Mesothelial cell of epicardium (in vitro differentiated cells): ENCODE measurements at regions not wholly inside any gene's neighbourhood (a gene's known extent, or its start where the extent isn't known, plus 50 kb on each side); places are given as distances from the start of the nearest gene placed in this dataset.
"Not testable (repeated sequence)": the region's sequence is repeated elsewhere in the genome, so short reads cannot be mapped to it uniquely, and the experiment has no call there.

ENCODE experiments used
- DNase-seq, 2 experiments: peaks; one replicate each; pipeline ENCODE4 v3.0.0; 2021; ENCODE audit warnings: low spot score in 2 of 2; ENCODE audit not compliant: unreplicated experiment in 2 of 2
- H3K27ac Mint-ChIP-seq: 2 replicates; pipeline ENCODE4 v1.8.0; 2021; ENCODE audit warnings: mixed read lengths
- H3K27me3 Mint-ChIP-seq: 2 replicates; pipeline ENCODE4 v1.8.0; 2021; ENCODE audit warnings: low read depth, mixed read lengths
- H3K36me3 Mint-ChIP-seq: 2 replicates; pipeline ENCODE4 v1.8.0; 2021; ENCODE audit warnings: mixed read lengths
- H3K4me1 Mint-ChIP-seq: 2 replicates; pipeline ENCODE4 v1.8.0; 2021; ENCODE audit warnings: mixed read lengths
- H3K4me3 Mint-ChIP-seq: 2 replicates; pipeline ENCODE4 v1.8.0; 2021; ENCODE audit warnings: mild to moderate bottlenecking, moderate library complexity, mixed read lengths
- H3K9me3 Mint-ChIP-seq: 2 replicates; pipeline ENCODE4 v1.8.0; 2021; ENCODE audit warnings: mixed read lengths
- CTCF ChIP-seq: fragments of 200-600 bp; sonication (generic); IDR thresholded peaks from one replicate; pipeline ENCODE4 v1.5.0; 2021; ENCODE audit warnings: antibody characterized with exemption; ENCODE audit not compliant: unreplicated experiment

GRCh38 chr5:154702477-154702876, 52.7 kb upstream of the LARP1 start:
- Mint-ChIP-seq H3K27ac (no peak overlapping the region), H3K4me3 (no peak overlapping the region), H3K4me1 (peaks cover 14% of the 10 kb centered on the region), H3K36me3 (peaks cover 1% of the 10 kb centered on the region), H3K9me3 (no peaks in the 10 kb centered on the region), H3K27me3 (no peaks in the 10 kb centered on the region)
- no peak for DNase-seq
- TF ChIP-seq CTCF = no peak

- H3K4me3 Mint-ChIP-seq, H3K27ac Mint-ChIP-seq, DNase-seq, H3K36me3 Mint-ChIP-seq, H3K9me3 Mint-ChIP-seq, H3K27me3 Mint-ChIP-seq: not testable (repeated sequence)
- H3K4me1 Mint-ChIP-seq = peaks cover 21% of the 10 kb centered on the region
Observed at GRCh38 chr5:154701725-154702124, 53.5 kb upstream of the LARP1 start.

- H3K9me3 Mint-ChIP-seq = no peaks in the 10 kb centered on the region
- no peak overlapping the region for H3K27ac Mint-ChIP-seq
- H3K4me1 Mint-ChIP-seq = peaks cover 24% of the 10 kb centered on the region
- no peak for TF ChIP-seq CTCF
- H3K4me3 Mint-ChIP-seq = no peak overlapping the region
- DNase-seq = no peak
- peaks cover 1% of the 10 kb centered on the region for H3K36me3 Mint-ChIP-seq
- H3K27me3 Mint-ChIP-seq = no peaks in the 10 kb centered on the region
Observed at GRCh38 chr5:154701181-154701580, 54.0 kb upstream of the LARP1 start.

- H3K4me1 Mint-ChIP-seq = peaks cover 24% of the 10 kb centered on the region
- not testable (repeated sequence) for H3K9me3 Mint-ChIP-seq, H3K27ac Mint-ChIP-seq, H3K4me3 Mint-ChIP-seq, H3K36me3 Mint-ChIP-seq, DNase-seq, H3K27me3 Mint-ChIP-seq
Observed at GRCh38 chr5:154700289-154700928, 54.8 kb upstream of the LARP1 start.

GRCh38 chr5:154698763-154699162, 56.4 kb upstream of the LARP1 start:
- no peak for TF ChIP-seq CTCF
- Mint-ChIP-seq H3K9me3 (peaks cover 2% of the 10 kb centered on the region), H3K27ac (peak overlapping the region; percentile 39), H3K36me3 (peaks cover 4% of the 10 kb centered on the region), H3K4me3 (no peak overlapping the region), H3K27me3 (no peaks in the 10 kb centered on the region), H3K4me1 (peaks cover 24% of the 10 kb centered on the region)
- no peak for DNase-seq

GRCh38 chr5:154697371-154697770, 57.8 kb upstream of the LARP1 start:
- Mint-ChIP-seq H3K9me3 (peaks cover 3% of the 10 kb centered on the region), H3K4me3 (no peak overlapping the region), H3K4me1 (peaks cover 24% of the 10 kb centered on the region), H3K36me3 (peaks cover 4% of the 10 kb centered on the region), H3K27me3 (no peaks in the 10 kb centered on the region), H3K27ac (no peak overlapping the region)
- no peak for TF ChIP-seq CTCF
- no peak for DNase-seq

DNA sequence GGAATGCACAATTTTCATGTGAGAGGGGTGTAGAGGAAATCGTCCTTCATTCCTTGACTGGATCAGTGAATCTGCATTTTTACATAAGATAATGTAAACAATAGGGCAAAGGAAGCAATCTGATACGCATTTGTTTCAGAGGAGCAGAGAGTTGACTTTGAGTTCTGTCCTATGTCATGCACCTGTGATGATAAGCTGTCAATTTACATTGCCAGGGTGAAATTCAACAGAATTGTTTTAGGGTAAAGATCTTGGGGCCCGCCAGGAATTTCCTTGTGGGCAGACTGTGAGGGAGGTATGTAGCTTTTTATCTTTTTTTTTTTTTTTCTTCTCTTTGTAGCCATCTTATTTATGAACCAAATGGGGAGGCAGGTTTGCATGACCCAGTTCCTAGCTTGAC, 58.3 kb upstream of the LARP1 start:
- no peak for TF ChIP-seq CTCF
- no peak overlapping the region for H3K27ac Mint-ChIP-seq
- peaks cover 4% of the 10 kb centered on the region for H3K36me3 Mint-ChIP-seq
- peaks cover 24% of the 10 kb centered on the region for H3K4me1 Mint-ChIP-seq
- DNase-seq = no peak
- H3K4me3 Mint-ChIP-seq = no peak overlapping the region
- H3K9me3 Mint-ChIP-seq = peaks cover 3% of the 10 kb centered on the region
- H3K27me3 Mint-ChIP-seq = no peaks in the 10 kb centered on the region
